Lower leg skin (tissue), 3 donors: ENCODE measurements at regions not wholly inside any gene's neighbourhood (a gene's known extent, or its start where the extent isn't known, plus 50 kb on each side); places are given as distances from the start of the nearest gene placed in this dataset.

ENCODE experiments used
- CTCF ChIP-seq, 3 donors: fragments of 450-650 bp; IDR thresholded peaks; one replicate each; pipeline ENCODE4 v1.5.1; 2016; ENCODE audit warnings: antibody characterized with exemption in 3 of 3, mild to moderate bottlenecking in 3 of 3, moderate library complexity in 2 of 3
- POLR2A ChIP-seq, 2 donors: fragments of 450-650 bp; IDR thresholded peaks; one replicate each; pipeline ENCODE4 v1.6.1; 2016 to 2017; ENCODE audit warnings: antibody characterized with exemption in 2 of 2, mild to moderate bottlenecking in 1 of 2, moderate library complexity in 1 of 2

- TF ChIP-seq CTCF (IDR thresholded peaks at IDR 0.05) (no peak), POLR2A (IDR thresholded peaks at IDR 0.05) (no peak)
Observed at GRCh38 chr14:38867561-38868150, 235.4 kb downstream of the SEC23A start.
